Stimulated activated CD8-positive, alpha-beta memory T cell treated with anti-CD3 and anti-CD28 coated beads, Interleukin-2, amount 100 ng/mL, for 1 hour (primary cell): ENCODE measurements at regions not wholly inside any gene's neighbourhood (a gene's known extent, or its start where the extent isn't known, plus 50 kb on each side); places are given as distances from the start of the nearest gene placed in this dataset.
A peak's percentile ranks its signal among the peaks of the same experiment; 100 is the strongest.

Experiments
- DNase-seq, 2 donors: peaks; one replicate each; pipeline ENCODE4 v3.0.0-alpha.2; 2020; ENCODE audit warnings: low read depth in 2 of 2

DNA sequence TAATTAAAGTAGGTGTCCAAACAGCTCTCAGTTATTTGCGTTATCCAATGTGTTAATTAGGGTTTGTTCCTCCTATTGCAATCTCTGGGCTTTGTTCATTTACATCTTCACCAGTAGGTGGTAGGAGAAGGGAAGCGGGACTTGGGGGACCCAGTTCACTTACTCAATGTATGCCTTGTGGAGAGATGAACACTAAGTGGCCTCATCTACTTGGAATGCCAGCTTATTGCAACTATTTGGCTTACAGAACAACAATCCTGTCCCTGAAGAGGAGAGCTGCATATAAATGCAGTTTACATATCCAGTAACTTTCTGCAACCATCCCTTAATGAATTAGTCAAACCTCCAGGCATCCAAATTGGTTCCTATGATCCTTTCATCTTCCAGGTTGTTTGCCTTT is 417.1 kb upstream of the CCDC196 start:
- no peak for DNase-seq

DNA sequence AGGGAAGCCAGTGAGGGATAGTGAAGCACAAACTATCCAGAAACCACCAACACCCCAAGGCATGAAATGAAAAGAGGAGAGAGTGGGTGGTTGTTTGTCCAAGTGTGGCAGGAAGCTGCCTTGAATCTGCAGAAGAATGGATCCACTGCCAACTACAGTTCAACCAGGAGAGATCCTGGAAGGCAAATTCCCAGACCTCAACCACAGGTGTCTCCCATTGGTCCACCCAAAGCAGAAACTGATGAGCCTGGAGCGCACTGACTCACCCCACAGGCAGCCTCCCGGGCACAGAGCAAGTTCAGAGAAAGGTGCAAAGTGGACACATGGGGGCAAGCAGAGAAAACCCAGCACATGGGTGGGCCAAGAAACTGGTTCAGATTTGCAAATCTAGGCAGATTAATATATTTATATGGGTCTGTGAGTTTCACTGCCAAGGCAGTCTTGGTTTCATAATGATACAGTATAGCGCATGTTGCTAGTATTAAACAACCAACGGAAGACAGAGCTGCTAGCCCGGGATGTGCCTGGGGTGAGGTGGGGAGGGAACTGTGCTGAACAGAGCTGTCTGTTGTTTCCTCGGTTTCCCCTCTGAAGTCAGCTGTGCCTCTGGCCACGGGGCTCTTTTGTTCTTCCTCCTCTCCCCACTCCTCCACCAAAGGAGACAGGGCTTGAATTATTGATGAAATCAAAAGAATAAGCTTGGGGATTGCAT is 416.2 kb upstream of the CCDC196 start:
- DNase-seq, result no peak

DNA sequence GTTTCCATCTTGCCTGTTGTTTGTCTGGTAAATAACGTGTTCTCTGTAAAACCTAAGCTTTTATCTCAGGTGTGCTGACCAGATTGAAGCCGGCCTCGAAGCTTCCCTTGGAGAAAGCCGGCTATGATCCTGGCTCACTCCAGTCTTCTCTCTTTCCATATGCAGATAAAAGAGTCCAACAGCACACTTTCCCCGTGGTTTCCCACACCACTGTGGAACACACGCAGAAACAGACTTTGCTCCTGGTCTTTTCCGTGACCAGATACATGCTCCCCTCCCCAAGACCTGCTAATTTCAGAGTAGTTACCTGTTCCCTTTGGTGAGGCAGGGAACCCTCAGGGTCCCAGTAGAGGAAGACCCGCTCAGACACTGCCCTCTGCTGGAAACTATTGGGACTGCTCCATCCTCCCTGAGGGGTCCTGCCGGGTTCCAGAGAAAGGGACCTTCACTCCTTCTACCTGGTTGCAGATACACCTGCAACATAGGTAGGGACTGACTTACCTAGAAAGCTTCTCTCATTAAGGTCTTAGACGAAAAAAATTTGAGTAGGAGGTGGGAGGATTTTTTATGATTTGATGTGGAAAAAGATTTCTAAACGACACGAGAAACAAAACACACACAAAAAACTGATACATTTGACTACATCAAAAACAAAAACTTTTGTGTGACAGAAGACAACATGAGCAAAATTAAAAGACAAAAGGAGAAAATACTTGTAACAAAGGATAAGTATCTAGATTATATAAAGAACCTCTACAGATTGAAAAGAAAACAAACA is 415.4 kb upstream of the CCDC196 start:
- peak; percentile 51 to 54 for DNase-seq

DNA sequence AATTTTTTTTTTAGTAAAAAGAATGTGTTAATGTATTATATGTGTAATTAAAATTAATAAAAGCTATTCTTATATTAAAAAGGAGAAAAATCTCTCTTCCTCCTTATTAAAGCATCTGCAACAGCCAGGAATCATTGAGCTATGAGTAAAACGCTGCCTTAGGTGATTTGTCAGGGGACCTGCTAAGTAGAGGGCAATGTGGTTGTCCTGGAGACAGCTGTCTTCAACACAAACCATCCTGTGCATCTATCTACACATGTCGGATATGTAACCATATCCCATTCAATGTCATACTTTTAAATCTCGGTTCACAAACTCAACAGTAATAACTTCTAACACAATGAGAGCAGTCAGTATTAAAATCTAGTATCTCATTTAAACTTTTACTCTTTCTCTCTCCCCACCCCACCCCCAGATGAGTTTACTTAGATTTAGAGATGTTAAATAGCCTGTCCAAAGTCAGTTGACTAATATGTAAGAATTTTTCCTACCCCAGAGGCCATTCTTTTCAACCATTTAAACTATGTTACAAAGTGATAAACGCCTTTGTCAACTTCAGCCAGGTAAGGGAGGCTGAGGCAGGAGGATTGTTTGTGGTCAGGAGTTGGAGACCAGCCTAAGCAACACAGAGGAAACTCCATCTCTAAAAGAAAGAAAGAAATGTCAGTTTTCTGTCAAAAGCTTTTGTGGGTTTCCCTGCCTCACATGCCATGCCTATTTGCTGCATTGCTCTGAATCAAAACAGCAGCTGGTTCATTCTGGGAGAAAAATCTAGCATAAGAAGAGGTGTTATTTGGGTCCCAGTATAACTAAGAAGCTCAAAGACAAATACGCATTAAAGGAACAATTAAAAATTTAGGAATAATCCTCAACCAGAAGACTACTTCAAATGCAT is 413.7 kb upstream of the CCDC196 start:
- no peak for DNase-seq

DNA sequence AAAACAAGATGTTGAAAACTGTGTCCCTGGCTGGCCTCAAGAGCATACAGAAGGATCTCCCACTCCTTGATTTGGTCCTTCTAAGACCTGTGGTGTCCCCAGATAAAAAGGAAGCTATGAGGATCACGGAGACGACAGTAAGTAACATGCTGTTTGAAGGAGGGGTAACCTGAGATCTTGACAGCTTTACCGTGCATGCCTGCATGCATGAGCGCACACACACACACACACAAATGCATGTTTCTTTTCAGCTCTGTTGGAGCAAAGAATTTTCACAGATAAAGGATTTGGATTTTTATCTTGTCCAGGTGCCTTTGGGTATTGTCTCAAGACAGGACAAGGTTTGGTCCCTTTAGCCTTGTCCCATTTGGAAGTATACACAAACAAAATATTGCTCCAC is 411.6 kb upstream of the CCDC196 start:
- no peak for DNase-seq

DNA sequence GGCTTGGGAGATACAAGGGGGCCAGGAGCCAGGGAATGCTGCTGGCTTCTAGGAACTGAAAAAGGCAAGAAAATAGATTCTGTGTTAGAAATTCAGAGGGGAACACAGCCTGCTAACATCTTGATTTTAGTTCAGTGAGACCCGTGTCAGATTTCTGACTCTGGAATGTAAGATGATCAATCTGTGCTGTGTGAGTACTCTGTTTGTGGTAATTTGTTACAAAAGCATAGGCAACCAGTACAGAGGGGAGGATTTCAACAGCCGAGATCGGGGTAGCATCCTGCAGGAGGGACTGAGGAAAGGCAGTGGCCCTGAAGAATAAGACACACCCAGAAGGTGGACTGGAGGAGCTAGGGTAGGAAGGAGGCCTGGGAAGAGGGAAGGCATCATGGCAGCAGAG is 410.0 kb upstream of the CCDC196 start:
- DNase-seq, result no peak

DNA sequence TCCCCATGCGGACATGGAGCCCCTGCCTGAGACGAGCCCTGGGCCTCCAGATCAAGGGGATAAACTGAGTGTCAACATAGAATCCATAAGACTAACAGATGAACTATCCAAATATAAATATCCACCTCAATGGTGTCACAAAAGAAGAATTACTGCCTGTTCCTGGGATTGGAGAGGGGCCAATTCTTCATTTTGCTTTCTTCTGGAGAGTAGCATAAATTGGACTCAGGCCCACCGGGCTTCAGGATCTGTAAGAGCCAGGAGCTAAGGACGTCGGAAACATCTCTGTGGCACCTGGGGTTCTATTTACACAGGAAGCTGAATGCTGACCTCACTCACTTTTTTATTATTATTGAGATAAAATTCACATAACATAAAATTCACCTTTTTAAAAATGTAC is 408.2 kb upstream of the CCDC196 start:
- no peak for DNase-seq

DNA sequence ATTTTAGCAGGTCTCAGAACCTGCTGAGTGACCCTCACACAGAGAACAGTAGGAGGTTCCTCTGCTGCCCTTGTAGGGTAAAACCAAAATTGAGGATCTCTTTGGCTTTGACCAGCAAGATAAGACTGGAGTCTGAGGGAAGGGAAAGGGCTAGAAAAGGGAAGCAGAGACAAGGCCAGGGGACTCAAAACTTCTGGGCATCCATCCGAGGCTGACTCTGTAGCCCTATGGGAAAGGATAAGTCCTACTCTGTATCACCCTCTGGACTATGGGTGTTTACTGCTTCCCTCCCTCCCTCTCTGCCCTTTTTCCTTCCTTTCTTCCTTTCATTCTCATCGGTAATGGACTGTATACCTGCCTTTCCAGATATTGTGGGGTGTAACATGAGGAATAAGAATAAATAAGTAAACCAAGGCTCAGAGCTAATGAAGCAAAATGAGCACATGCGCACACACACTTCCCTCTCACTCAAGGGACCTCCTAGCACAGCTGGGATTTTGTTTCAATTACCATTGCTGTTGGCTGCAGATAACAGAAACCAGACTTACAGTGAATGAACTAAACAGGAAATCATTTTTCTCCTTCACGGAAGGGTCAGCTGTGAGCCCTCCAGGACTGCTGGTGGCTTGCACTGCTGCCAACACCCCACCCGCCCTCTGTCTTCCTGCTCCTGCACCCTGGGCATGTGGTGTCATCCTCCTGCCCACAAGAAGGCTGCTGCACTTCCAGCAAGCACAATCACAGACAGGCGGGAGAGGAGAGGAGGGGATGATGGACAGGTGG is 404.4 kb upstream of the CCDC196 start:
- no peak for DNase-seq

DNA sequence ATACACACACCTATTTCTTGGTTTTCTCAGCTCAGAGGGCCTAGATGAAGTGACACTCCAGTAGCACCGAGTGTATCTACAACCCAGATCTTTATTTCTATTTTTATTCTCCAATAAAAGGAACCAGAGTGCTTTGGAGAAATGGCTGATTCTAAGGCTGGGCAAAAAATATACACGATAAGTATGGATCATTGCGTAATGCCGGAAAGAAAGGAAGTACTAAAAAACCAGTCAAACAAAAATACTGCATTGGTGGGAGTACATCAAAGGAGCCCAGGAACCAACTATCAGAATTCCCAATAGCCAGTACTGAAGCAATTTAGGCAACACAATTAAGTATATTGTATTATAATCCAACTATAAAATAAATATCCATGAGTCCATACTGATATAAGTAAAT is 400.9 kb upstream of the CCDC196 start:
- no peak for DNase-seq

DNA sequence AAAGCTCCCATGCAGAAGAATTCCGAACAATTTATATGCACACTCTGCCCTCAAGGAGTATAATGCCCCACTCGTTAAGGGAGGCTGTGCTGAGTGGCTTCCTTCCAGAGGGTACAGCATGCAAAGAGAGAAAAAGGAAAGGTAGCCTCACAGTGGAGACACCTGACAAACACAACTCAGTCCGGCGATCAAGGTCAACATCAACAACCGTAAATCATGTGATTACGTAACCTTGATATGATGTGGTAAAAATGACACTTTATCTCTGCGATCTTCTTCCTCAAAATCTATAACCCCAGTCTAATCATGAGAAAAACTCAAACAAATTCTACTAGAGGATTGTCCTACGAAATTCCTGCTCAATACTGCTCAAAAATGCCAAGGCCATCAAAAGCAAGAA is 400.5 kb upstream of the CCDC196 start:
- no peak for DNase-seq

DNA sequence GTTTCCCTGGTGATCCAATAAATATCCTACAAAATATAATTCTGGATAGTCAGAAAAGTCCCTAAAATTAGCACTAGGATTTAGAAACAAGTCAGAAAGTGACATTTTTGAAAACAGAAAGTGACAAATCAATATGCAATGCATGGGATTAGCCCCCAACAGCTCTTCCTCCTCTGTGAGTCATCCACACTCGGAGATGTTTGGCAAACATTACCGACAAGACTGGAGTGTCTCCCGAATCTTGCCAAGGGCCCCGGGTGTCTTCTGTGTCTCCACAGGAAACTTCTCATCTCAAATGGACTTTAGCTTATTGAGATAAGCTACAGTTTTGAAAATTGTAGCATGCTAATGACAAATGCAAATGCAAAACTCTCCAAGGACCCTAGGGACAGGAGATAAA is 398.9 kb upstream of the CCDC196 start:
- DNase-seq, result no peak

DNA sequence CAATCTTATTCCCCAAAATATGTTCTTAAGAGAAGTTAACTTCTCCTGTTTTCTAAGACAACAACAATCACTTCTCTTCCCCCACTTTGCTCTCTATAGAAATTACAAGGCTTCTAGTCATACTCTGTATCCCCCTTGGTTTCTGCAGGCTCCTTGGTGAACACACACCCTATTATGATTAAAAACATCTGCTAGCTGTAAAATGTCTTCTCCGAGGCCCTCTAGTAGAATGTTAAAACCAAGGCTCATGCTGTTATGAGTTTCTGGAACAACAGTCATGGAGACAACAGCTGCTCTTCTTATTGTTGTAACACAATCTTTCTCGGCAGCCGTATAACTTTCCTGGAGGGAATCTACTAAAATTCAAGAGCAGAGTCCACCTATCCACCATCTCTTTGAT is 397.5 kb upstream of the CCDC196 start:
- no peak for DNase-seq

DNA sequence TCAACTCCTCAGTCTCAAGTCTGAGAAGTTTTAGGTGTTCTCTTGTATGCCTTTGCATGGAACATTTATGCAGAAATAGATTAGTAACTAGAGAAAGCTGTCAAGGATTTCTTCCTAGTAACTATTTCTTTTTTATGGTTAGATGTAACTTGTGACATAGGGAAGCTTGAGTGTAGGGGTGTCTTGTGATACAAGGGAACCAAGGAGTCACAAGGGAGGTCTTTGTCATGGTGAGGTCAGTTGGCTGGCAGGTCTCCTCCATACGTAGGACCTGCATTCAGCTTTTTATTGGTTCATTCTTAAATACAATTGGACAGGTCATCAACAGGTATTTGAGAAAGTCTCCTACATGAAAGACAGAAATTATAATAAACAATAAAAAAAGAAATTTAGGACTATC is 394.0 kb upstream of the CCDC196 start:
- DNase-seq, result no peak

DNA sequence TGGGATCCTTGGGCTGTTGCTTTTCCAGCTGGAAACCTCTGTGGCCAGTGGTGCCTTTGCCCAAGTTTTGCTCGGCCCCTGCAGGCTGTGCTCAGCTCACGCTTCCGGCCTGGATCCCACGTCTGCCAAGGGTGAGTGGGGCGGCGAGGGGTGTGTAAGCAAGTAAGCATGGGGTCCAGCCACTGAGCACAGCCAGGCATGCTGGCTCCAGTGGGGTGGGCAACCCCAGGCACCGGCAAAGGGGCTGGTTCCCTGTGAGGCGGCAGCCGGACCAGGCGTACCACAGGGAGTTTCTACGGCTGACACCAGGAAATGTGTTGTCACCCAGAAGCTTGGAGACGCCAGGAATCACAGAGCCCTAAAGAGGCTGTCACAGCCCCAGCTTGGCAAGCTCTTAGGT is 393.4 kb upstream of the CCDC196 start:
- DNase-seq, result no peak

DNA sequence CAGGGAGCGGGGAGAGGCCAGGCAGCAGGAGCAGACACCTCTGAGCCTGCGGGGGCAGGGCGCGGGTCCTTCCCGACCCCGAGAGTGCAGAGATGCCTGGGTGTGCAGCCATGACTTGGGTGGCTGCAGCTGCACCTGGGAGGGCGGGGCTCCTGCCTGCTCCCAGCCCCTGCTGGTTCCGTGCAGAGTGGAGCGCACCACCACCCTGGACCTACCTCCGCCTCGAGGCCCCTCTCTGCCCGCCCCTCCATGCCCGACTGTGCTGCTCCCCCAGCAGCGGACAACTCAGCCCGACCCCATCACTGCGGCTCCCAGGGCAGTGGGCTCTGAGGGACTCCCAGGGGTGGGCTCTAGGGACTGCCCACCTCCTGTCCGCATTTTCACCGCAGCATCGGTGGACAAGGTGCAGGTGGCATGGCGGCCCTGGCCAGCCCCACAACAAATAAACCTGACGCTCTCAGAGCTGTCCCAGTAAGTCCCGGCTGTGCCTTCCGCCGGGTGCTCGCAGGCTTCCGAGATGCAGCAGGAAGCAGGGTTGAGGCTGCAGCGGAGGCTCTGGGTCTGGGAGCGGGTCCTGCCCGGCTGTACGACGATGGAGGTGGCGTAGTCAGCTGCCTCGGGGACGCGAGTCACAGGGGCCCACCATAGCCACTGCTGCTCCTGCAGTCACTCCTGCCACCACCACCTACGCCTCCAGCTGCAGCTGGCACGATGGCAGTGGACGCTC is 392.0 kb upstream of the CCDC196 start:
- DNase-seq, result no peak

DNA sequence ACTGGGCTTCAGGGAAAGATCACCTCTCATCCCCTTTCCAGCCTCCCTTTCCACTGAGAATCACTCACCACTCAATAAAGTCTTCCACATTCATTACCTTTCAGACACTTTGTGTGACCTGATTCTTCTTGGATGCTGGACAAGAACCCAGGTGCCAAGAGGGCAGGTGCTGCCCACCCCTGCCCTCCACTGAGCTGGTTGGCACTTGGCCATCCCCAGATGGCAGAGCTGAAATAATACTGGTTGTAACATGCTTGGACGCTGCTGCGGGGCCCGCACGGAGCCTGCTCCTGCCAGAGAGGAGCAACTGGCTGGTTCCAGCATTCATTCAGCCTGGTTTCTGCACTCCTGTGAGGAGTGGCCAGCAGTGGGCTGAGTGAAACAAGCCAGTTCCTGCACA is 386.7 kb upstream of the CCDC196 start:
- no peak for DNase-seq

DNA sequence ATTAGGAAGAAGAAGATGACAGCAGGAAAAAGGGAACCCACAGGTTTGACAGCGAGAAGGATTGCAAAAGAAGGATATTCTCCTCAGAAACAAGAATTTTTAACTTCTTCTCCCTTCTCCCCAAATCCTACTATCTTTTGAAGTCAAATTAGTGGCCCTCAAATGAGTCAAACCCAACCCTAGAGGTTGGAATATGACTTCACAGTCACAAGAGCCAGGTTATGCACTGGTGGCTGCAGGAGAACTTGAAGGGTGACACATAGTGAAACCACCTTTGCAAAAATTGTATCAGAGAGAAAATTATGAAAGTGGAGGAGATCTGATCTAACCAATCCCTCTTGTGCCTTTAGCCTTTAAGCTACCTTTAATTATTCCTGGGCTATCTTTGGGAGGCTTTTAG is 386.2 kb upstream of the CCDC196 start:
- no peak for DNase-seq

DNA sequence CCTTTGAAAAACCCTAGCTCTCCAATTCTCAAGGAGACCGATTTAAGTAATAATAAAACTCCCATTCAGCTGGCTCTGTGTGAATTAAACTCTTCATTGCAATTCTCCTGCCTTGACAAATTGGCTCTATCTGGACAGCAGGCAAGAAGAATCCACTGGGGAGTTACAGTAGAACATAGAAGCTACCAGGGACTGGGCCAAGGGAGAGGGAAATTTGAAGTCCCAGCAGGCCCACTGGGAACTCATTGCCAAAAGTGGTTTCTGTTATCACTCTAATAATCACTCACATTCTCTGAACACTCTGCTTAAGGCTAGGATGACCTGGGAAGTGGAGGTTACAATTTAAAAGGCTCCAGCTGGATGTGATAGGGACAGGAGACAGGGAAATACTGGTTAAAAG is 384.5 kb upstream of the CCDC196 start:
- no peak for DNase-seq

DNA sequence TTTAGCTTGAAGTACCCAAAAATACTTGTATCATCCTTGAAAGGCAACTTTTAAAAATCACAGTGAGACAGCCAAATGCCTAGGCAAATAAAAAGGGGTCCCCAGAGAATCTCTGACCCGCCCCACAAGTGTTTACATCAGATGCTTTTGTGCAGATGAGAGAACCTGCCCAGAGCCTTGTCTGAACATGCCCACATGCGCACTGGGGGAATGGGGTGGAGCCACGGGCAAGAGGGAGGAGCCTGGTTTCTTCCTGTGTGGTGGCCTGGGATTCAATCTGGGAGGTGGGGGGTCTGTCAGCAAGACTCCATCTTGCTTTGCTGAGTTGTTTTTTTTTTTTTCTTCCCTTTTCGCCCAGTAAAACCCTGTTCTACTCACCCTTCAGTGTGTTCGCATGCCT is 381.7 kb upstream of the CCDC196 start:
- no peak for DNase-seq

DNA sequence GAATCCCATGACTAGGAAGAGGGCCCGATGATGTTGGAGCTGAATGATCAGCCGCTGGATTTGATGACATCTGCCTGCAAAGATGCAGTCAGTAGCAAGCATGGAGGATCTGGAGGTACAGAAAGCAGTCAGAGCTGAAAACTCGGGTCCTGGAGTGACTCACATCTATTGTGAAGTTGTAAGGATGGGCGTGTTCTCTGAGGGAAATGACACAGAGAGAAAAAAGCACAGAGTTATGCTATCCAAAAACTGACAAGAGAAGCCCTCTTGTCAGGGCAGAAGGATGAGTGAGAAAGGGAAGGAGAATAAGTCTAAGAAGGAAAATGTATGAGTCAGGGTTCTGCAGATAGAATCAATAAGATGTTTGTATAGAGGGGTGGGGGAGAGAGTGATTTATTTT is 380.4 kb upstream of the CCDC196 start:
- DNase-seq, result no peak

DNA sequence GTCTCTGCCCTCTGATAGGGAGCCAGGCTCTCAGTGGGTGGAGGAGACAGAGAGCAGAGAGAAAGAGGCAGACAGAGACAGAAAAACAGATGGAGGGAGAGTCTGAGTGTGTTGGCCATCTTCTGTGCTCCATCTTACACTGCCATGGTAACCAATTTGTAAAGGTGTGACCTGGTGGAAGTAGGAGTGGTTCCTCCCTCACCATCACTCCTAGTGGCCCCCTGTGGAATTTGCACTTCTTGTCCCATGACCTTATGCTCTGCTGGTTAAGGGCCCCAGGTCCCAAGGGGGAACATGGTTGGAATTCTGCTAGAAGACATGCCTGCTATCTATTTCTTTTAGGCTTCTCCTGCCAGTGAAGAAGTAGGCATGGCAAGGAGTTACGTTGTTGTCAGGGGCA is 376.7 kb upstream of the CCDC196 start:
- DNase-seq, result no peak
